Fibroblast of lung (primary cell): ENCODE measurements at regions not wholly inside any gene's neighbourhood (a gene's known extent, or its start where the extent isn't known, plus 50 kb on each side); places are given as distances from the start of the nearest gene placed in this dataset.

ENCODE experiments used
- DNase-seq, 2 donors: peaks; one replicate each; pipeline versions ENCODE4 v3.0.0 to v3.0.0-alpha.2; 2010; ENCODE audit warnings: low read depth in 2 of 2
- H2AFZ ChIP-seq: 2 replicates; pipeline ENCODE4 v1.5.1; 2012; ENCODE audit warnings: low read length, control low read depth, inconsistent platforms
- H3K27ac ChIP-seq: 2 replicates; pipeline ENCODE4 v1.5.1; 2011; ENCODE audit warnings: low read length, control low read depth; ENCODE audit not compliant: insufficient read depth
- H3K27me3 ChIP-seq: 2 replicates; pipeline ENCODE4 v1.5.1; 2011; ENCODE audit warnings: mild to moderate bottlenecking, low read length; ENCODE audit not compliant: control insufficient read depth, insufficient read depth
- H3K36me3 ChIP-seq: 2 replicates; pipeline ENCODE4 v1.5.1; 2011; ENCODE audit warnings: low read length; ENCODE audit not compliant: control insufficient read depth, insufficient read depth
- H3K4me1 ChIP-seq: 2 replicates; pipeline ENCODE4 v1.5.1; 2011; ENCODE audit warnings: low read length; ENCODE audit not compliant: control insufficient read depth, insufficient read depth; ENCODE audit errors: extremely low read depth
- H3K4me2 ChIP-seq: 2 replicates; pipeline ENCODE4 v1.5.1; 2011; ENCODE audit warnings: low read length, control low read depth; ENCODE audit not compliant: insufficient read depth; ENCODE audit errors: extremely low read depth
- H3K4me3 ChIP-seq, 4 experiments: fragments of 200-600 bp in 1 of 4; sonication (generic) in 1 of 4; replicated peaks in 1 of 4; 2 replicates each; pipeline ENCODE4 v1.5.1; 2011 to 2016; ENCODE audit warnings: low read length in 4 of 4, low read depth in 3 of 4, mild to moderate bottlenecking in 3 of 4, control low read depth in 2 of 4, inconsistent platforms in 1 of 4, mixed read lengths in 1 of 4; ENCODE audit not compliant: insufficient read depth in 1 of 4; ENCODE audit errors: control extremely low read depth in 1 of 4
- H3K79me2 ChIP-seq: 2 replicates; pipeline ENCODE4 v1.5.1; 2012; ENCODE audit warnings: mild to moderate bottlenecking, low read length, inconsistent platforms; ENCODE audit not compliant: control insufficient read depth, insufficient read depth
- H3K9ac ChIP-seq: 2 replicates; pipeline ENCODE4 v1.5.1; 2011; ENCODE audit warnings: mild to moderate bottlenecking, low read length, control low read depth; ENCODE audit not compliant: insufficient read depth
- H3K9me3 ChIP-seq: 2 replicates; pipeline ENCODE4 v1.5.1; 2012; ENCODE audit warnings: low read depth, low read length; ENCODE audit not compliant: control insufficient read depth, insufficient read depth
- H4K20me1 ChIP-seq: 2 replicates; pipeline ENCODE4 v1.5.1; 2011; ENCODE audit warnings: low read length; ENCODE audit not compliant: control insufficient read depth, insufficient read depth; ENCODE audit errors: extremely low read depth
- CTCF ChIP-seq, 2 donors: IDR thresholded peaks in 1 of 2; conservative IDR thresholded peaks in 1 of 2; 1 replicate in 1 of 2; 2 replicates in 1 of 2; pipeline ENCODE4 v1.5.1; 2011 to 2012; ENCODE audit warnings: low read length in 2 of 2, control low read depth in 1 of 2, inconsistent platforms in 1 of 2, low read depth in 1 of 2, mild to moderate bottlenecking in 1 of 2
- EZH2 ChIP-seq: IDR thresholded peaks from 2 replicates; pipeline ENCODE4 v1.5.1; 2012; ENCODE audit warnings: low read length, control low read depth, mild to moderate bottlenecking; ENCODE audit errors: missing control alignments

GRCh38 chr7:114822844-114823243 is 99.0 kb upstream of the MDFIC start:
- H3K27ac ChIP-seq = no peak overlapping the region
- H3K36me3 ChIP-seq = no peaks in the 10 kb centered on the region
- TF ChIP-seq EZH2 (no peak), CTCF (conservative IDR thresholded peaks at IDR 0.05 in 1 of 2, IDR thresholded peaks at IDR 0.05 in 1 of 2; ENCODE audit: low read depth in 1 of 2, low read length in 2 of 2) (no peak)
- no peak overlapping the region for H2AFZ ChIP-seq
- peaks cover 11% of the 10 kb centered on the region for H3K4me1 ChIP-seq
- no peaks in the 10 kb centered on the region for H3K27me3 ChIP-seq
- DNase-seq = no peak
- no peaks in the 10 kb centered on the region for H3K79me2 ChIP-seq
- no peak overlapping the region for H3K9ac ChIP-seq
- H3K4me2 ChIP-seq = no peak overlapping the region
- H4K20me1 ChIP-seq = no peaks in the 10 kb centered on the region
- no peak overlapping the region for H3K4me3 ChIP-seq
- H3K9me3 ChIP-seq = no peaks in the 10 kb centered on the region

GRCh38 chr7:114823290-114823689 is 98.6 kb upstream of the MDFIC start:
- Histone ChIP-seq H3K27ac (no peak overlapping the region), H3K4me2 (no peak overlapping the region), H3K27me3 (no peaks in the 10 kb centered on the region), H2AFZ (no peak overlapping the region), H3K9me3 (no peaks in the 10 kb centered on the region), H4K20me1 (no peaks in the 10 kb centered on the region), H3K4me1 (peaks cover 11% of the 10 kb centered on the region), H3K4me3 (no peak overlapping the region), H3K36me3 (no peaks in the 10 kb centered on the region), H3K79me2 (no peaks in the 10 kb centered on the region), H3K9ac (no peak overlapping the region)
- TF ChIP-seq CTCF (conservative IDR thresholded peaks at IDR 0.05 in 1 of 2, IDR thresholded peaks at IDR 0.05 in 1 of 2; ENCODE audit: low read depth in 1 of 2, low read length in 2 of 2) = no peak
- TF ChIP-seq EZH2 = no peak
- DNase-seq = peak; percentile 35 to 44

DNA sequence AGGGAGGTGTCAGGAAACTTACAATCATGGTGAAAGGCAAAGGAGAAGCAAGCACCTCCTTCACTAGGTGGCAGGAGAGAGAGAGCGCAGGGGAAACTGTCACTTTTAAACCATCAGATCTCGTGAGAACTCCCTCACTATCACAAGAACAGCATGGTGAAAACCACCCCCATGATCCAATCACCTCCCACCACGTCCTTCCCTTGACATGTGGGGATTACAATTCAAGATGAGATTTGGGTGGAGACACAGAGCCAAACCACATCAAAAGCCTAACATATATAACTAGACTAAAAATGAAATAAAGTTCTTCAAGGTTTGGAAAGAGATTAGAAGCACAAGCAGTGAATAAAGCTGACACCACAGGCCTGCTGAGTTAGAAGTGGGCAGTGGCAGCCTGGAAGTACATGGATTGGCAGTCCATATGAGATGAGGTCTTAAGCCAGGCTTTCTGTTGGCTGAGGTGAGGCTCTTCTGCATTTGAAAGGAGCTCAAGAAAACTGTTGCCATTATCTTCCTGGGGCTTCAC is 96.4 kb upstream of the MDFIC start:
- DNase-seq = no peak
- no peak overlapping the region for H2AFZ ChIP-seq
- H3K79me2 ChIP-seq = no peaks in the 10 kb centered on the region
- no peaks in the 10 kb centered on the region for H3K36me3 ChIP-seq
- no peak for TF ChIP-seq EZH2
- no peak for TF ChIP-seq CTCF (conservative IDR thresholded peaks at IDR 0.05 in 1 of 2, IDR thresholded peaks at IDR 0.05 in 1 of 2; ENCODE audit: low read depth in 1 of 2, low read length in 2 of 2)
- H4K20me1 ChIP-seq = no peaks in the 10 kb centered on the region
- peaks cover 4% of the 10 kb centered on the region for H3K4me1 ChIP-seq
- H3K27ac ChIP-seq = no peak overlapping the region
- no peak overlapping the region for H3K9ac ChIP-seq
- no peaks in the 10 kb centered on the region for H3K9me3 ChIP-seq
- H3K27me3 ChIP-seq = no peaks in the 10 kb centered on the region
- H3K4me3 ChIP-seq = no peak overlapping the region
- H3K4me2 ChIP-seq = no peak overlapping the region
